BE2C (cell line): ENCODE measurements at regions not wholly inside any gene's neighbourhood (a gene's known extent, or its start where the extent isn't known, plus 50 kb on each side); places are given as distances from the start of the nearest gene placed in this dataset.

Experiments
- DNase-seq: peaks from one replicate; pipeline ENCODE4 v3.0.0-alpha.2; 2020
- H3K27me3 ChIP-seq: fragments of 250-450 bp; sonication (Bioruptor Pico); 2 replicates; pipeline ENCODE4 v1.5.1; 2020; ENCODE audit warnings: mild to moderate bottlenecking
- H3K36me3 ChIP-seq: fragments of 250-450 bp; sonication (Bioruptor Pico); 2 replicates; pipeline ENCODE4 v1.5.1; 2020; ENCODE audit warnings: mild to moderate bottlenecking
- H3K4me1 ChIP-seq: fragments of 250-450 bp; sonication (Bioruptor Pico); 2 replicates; pipeline ENCODE4 v1.5.1; 2020
- H3K4me3 ChIP-seq: 2 replicates; pipeline ENCODE4 v1.5.1; 2011; ENCODE audit warnings: low read depth, low read length
- H3K9me3 ChIP-seq: fragments of 250-450 bp; sonication (Bioruptor Pico); 2 replicates; pipeline ENCODE4 v1.5.1; 2020
- CTCF ChIP-seq: IDR thresholded peaks from 2 replicates; pipeline ENCODE4 v1.5.1; 2012; ENCODE audit warnings: mild to moderate bottlenecking, low read depth, low read length

DNA sequence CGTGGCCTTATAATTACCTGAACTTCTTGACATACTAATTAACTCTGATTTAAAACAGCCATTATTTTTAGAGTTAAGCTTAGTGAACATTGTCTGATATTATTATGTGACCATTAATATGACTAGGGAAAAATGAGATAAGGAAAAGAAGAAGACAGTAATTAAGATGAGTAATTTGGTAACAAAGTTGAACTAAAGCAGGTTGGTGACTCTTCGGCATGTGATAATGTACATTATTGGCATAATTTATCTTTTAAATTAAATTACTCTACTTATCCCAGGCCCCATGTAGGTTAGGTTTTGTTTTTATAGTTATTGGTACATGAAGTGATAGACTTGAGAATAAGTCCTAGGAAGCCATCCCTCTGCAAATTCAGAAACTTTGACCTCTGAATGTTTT, 249.7 kb upstream of the CFAP20DC start:
- Histone ChIP-seq H3K4me3 (no peak overlapping the region), H3K9me3 (no peaks in the 10 kb centered on the region), H3K36me3 (no peaks in the 10 kb centered on the region), H3K4me1 (peaks cover 3% of the 10 kb centered on the region; the same call in 1 of the 2 replicates), H3K27me3 (peaks cover 18% of the 10 kb centered on the region)
- no peak for TF ChIP-seq CTCF
- DNase-seq = no peak

DNA sequence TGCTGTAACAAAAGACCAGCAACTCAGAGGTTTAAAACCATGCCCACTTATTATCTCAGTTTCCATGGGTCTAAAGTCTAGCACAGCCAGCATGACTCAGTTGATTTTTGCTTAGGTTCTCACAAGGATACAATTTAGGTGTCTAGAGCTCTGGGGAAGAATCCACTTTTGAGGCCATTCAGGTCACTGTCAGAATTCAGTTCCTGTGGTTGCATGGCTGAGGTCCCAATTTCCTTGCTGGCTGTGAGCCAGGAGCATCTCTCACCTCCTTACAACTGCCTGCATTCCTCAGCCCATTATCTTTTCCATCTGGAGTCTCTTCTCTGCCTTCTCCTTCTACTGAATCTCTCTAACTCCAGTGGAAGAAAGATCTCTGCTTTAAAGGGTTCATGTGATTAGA, 240.5 kb upstream of the CFAP20DC start:
- Histone ChIP-seq H3K27me3 (peaks cover under 1% of the 10 kb centered on the region; the same call in 1 of the 2 replicates), H3K4me1 (no peaks in the 10 kb centered on the region), H3K4me3 (no peak overlapping the region), H3K9me3 (no peaks in the 10 kb centered on the region), H3K36me3 (no peaks in the 10 kb centered on the region)
- DNase-seq = no peak
- TF ChIP-seq CTCF = no peak

DNA sequence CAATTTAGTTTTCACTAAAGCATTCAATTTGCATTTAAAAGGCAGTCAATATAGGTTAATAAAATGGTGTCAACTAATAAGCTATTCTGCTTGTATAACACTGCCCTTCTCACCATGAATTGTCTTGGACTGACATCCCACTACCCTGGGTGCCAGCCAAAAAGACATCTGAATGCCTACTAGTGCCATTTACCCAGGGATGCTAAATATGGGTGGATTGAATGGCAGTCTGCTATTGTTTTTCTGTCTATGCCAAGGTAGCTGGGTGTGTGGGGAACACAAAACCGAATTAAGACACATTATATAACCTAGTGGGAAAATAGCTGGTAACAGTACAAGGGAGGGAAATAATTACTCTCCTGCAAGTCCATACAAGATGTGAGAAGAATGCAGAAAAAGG, 240.0 kb upstream of the CFAP20DC start:
- Histone ChIP-seq H3K9me3 (no peaks in the 10 kb centered on the region), H3K36me3 (no peaks in the 10 kb centered on the region), H3K4me1 (no peaks in the 10 kb centered on the region), H3K27me3 (peaks cover 6% of the 10 kb centered on the region; the same call in 1 of the 2 replicates), H3K4me3 (no peak overlapping the region)
- no peak for TF ChIP-seq CTCF
- DNase-seq = no peak

DNA sequence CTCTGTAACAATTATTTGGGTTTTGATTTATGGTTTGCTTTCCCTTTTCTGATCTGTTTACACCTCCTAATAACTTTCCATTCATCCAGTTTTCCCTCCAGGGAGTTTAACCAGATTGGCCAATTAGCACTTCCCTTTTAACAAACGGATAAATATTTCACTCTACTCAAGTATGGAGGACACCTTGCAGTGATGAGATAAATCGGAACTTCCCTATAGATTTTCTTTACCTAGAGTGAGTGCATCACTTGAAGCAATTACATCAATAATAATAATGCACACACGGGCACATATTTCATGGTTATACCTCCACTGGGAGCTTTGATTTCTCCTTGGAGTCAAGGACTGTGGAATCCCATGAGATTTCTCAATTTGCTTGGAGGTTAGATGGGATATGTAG, 239.1 kb upstream of the CFAP20DC start:
- no peak for TF ChIP-seq CTCF
- no peaks in the 10 kb centered on the region for H3K4me1 ChIP-seq
- DNase-seq = no peak

GRCh38 chr3:59286791-59287531, 237.1 kb upstream of the CFAP20DC start:
- Histone ChIP-seq H3K9me3 (no peaks in the 10 kb centered on the region), H3K4me3 (no peak overlapping the region), H3K27me3 (peaks cover 7% of the 10 kb centered on the region; the same call in 1 of the 2 replicates), H3K36me3 (no peaks in the 10 kb centered on the region), H3K4me1 (no peaks in the 10 kb centered on the region)
- no peak for TF ChIP-seq CTCF
- no peak for DNase-seq

More for the DNA sequence above, 239.1 kb upstream of the CFAP20DC start:
- peaks cover 7% of the 10 kb centered on the region; the same call in 1 of the 2 replicates for H3K27me3 ChIP-seq
- H3K9me3 ChIP-seq = no peaks in the 10 kb centered on the region
- no peak overlapping the region for H3K4me3 ChIP-seq
- no peaks in the 10 kb centered on the region for H3K36me3 ChIP-seq

DNA sequence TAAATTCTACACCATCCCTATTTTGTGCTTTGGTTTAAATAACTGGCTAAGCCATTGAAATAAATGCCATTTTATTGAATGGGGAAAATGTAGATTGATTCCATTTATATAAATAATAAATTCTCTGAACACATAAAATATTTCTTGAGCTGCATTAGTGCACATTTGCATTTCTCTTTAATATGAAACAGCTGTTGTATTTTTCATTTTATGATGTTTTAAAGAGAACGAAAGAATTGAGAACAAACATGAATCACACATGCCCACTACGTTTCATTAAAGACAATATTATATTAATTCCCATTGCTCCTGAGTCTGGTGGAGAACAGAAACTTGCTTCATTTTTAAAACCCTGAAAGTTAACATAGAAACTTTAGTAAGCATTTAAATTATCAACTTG, 235.7 kb upstream of the CFAP20DC start:
- Histone ChIP-seq H3K9me3 (no peaks in the 10 kb centered on the region), H3K27me3 (peaks cover 7% of the 10 kb centered on the region; the same call in 1 of the 2 replicates), H3K4me3 (no peak overlapping the region), H3K4me1 (no peaks in the 10 kb centered on the region), H3K36me3 (no peaks in the 10 kb centered on the region)
- TF ChIP-seq CTCF = no peak
- no peak for DNase-seq
